Dendritic cell treated with granulocyte-macrophage colony-stimulating factor and Interleukin-4, amounts not matched to agents 40 ng/mL and 50 ng/mL, for 4 days (primary cell): ENCODE measurements at regions not wholly inside any gene's neighbourhood (a gene's known extent, or its start where the extent isn't known, plus 50 kb on each side); places are given as distances from the start of the nearest gene placed in this dataset.

ENCODE experiments used
- H3K27ac Mint-ChIP-seq: one replicate; pipeline ENCODE4 v1.8.0; 2022; ENCODE audit warnings: mild to moderate bottlenecking, mixed read lengths
- H3K27me3 Mint-ChIP-seq: one replicate; pipeline ENCODE4 v1.8.0; 2022; ENCODE audit warnings: mild to moderate bottlenecking, mixed read lengths
- H3K36me3 Mint-ChIP-seq: one replicate; pipeline ENCODE4 v1.8.0; 2022; ENCODE audit warnings: low read depth, mixed read lengths
- H3K4me1 Mint-ChIP-seq: one replicate; pipeline ENCODE4 v1.8.0; 2022; ENCODE audit warnings: low read depth, mixed read lengths
- H3K4me3 Mint-ChIP-seq: one replicate; pipeline ENCODE4 v1.8.0; 2022; ENCODE audit warnings: mild to moderate bottlenecking, moderate library complexity, mixed read lengths
- H3K9me3 Mint-ChIP-seq: one replicate; pipeline ENCODE4 v1.8.0; 2022; ENCODE audit warnings: mixed read lengths
- intact Hi-C: fragments of 100-400 bp; cut with micrococcal nuclease; formaldehyde crosslinking; loops from one replicate; pipeline ENCODE4 v1.15.0; 2022

GRCh38 chr2:181289698-181290097, 167.5 kb upstream of the ITGA4 start:
- Mint-ChIP-seq H3K27ac (no peak overlapping the region), H3K9me3 (no peaks in the 10 kb centered on the region), H3K4me3 (no peak overlapping the region), H3K4me1 (no peaks in the 10 kb centered on the region), H3K27me3 (no peaks in the 10 kb centered on the region), H3K36me3 (no peaks in the 10 kb centered on the region)
- intact Hi-C loops: no loop called here

- H3K27me3 Mint-ChIP-seq: no peaks in the 10 kb centered on the region
- H3K4me1 Mint-ChIP-seq: no peaks in the 10 kb centered on the region
- no peak overlapping the region for H3K4me3 Mint-ChIP-seq
- H3K36me3 Mint-ChIP-seq: no peaks in the 10 kb centered on the region
- intact Hi-C loops: no loop called here
- peaks cover 2% of the 10 kb centered on the region for H3K9me3 Mint-ChIP-seq
- H3K27ac Mint-ChIP-seq: no peak overlapping the region
Measured at GRCh38 chr2:181290182-181290581, 167.0 kb upstream of the ITGA4 start.

GRCh38 chr2:181294979-181295378, 162.2 kb upstream of the ITGA4 start:
- Mint-ChIP-seq H3K36me3 (no peaks in the 10 kb centered on the region), H3K9me3 (peaks cover 22% of the 10 kb centered on the region), H3K27me3 (no peaks in the 10 kb centered on the region), H3K27ac (no peak overlapping the region), H3K4me1 (no peaks in the 10 kb centered on the region), H3K4me3 (no peak overlapping the region)
- intact Hi-C loops: no loop called here

GRCh38 chr2:181300600-181301291, 156.4 kb upstream of the ITGA4 start:
- no peaks in the 10 kb centered on the region for H3K36me3 Mint-ChIP-seq
- H3K27me3 Mint-ChIP-seq: no peaks in the 10 kb centered on the region
- peaks cover 18% of the 10 kb centered on the region for H3K4me1 Mint-ChIP-seq
- H3K27ac Mint-ChIP-seq: no peak overlapping the region
- H3K4me3 Mint-ChIP-seq: no peak overlapping the region
- intact Hi-C loops: loop anchor here (5.0 to 10.0 kb wide), 3 partner anchors 48 to 414 kb away; no protein-coding TSS in a partner anchor
- H3K9me3 Mint-ChIP-seq: peaks cover 14% of the 10 kb centered on the region

- peaks cover 30% of the 10 kb centered on the region for H3K4me1 Mint-ChIP-seq
- H3K27me3 Mint-ChIP-seq: no peaks in the 10 kb centered on the region
- H3K36me3 Mint-ChIP-seq: no peaks in the 10 kb centered on the region
- no peak overlapping the region for H3K27ac Mint-ChIP-seq
- intact Hi-C loops: loop anchor here (5.0 to 10.0 kb wide), 3 partner anchors 52 to 411 kb away; no protein-coding TSS in a partner anchor
- no peaks in the 10 kb centered on the region for H3K9me3 Mint-ChIP-seq
- H3K4me3 Mint-ChIP-seq: no peak overlapping the region
Measured at GRCh38 chr2:181304011-181304844, 153.0 kb upstream of the ITGA4 start.

GRCh38 chr2:181305301-181306123, 151.7 kb upstream of the ITGA4 start:
- Mint-ChIP-seq H3K4me1 (peaks cover 35% of the 10 kb centered on the region), H3K27ac (peak overlapping the region; percentile 45), H3K36me3 (no peaks in the 10 kb centered on the region), H3K4me3 (no peak overlapping the region), H3K9me3 (no peaks in the 10 kb centered on the region), H3K27me3 (no peaks in the 10 kb centered on the region)
- intact Hi-C loops: loop anchor here (5.0 to 10.0 kb wide), 2 partner anchors 152 to 409 kb away; partner anchors contain the start of gene ITGA4

- Mint-ChIP-seq H3K4me1 (peaks cover 27% of the 10 kb centered on the region), H3K27me3 (no peaks in the 10 kb centered on the region), H3K9me3 (no peaks in the 10 kb centered on the region), H3K36me3 (no peaks in the 10 kb centered on the region), H3K4me3 (no peak overlapping the region), H3K27ac (no peak overlapping the region)
- intact Hi-C loops: loop anchor here (5.0 to 10.0 kb wide), 2 partner anchors 151 to 408 kb away; partner anchors contain the start of gene ITGA4
Measured at GRCh38 chr2:181306785-181307184, 150.4 kb upstream of the ITGA4 start.

GRCh38 chr2:181307203-181307991, 149.8 kb upstream of the ITGA4 start:
- intact Hi-C loops: loop anchor here (5.0 to 10.0 kb wide), 2 partner anchors 150 to 407 kb away; partner anchors contain the start of gene ITGA4
- Mint-ChIP-seq H3K27ac (no peak overlapping the region), H3K27me3 (no peaks in the 10 kb centered on the region), H3K36me3 (no peaks in the 10 kb centered on the region), H3K9me3 (no peaks in the 10 kb centered on the region), H3K4me3 (no peak overlapping the region), H3K4me1 (peaks cover 33% of the 10 kb centered on the region)

- Mint-ChIP-seq H3K36me3 (no peaks in the 10 kb centered on the region), H3K27me3 (no peaks in the 10 kb centered on the region), H3K4me1 (peaks cover 45% of the 10 kb centered on the region), H3K9me3 (no peaks in the 10 kb centered on the region), H3K4me3 (peak overlapping the region; percentile 39), H3K27ac (peak overlapping the region; percentile 70)
- intact Hi-C loops: loop anchor here (5.0 to 10.0 kb wide), 2 partner anchors 148 to 406 kb away; partner anchors contain the start of gene ITGA4
Measured at GRCh38 chr2:181308766-181309515, 148.2 kb upstream of the ITGA4 start.

- intact Hi-C loops: loop anchor here (5.0 to 10.0 kb wide), 2 partner anchors 148 to 405 kb away; partner anchors contain the start of gene ITGA4
- Mint-ChIP-seq H3K36me3 (no peaks in the 10 kb centered on the region), H3K4me1 (peaks cover 50% of the 10 kb centered on the region), H3K9me3 (no peaks in the 10 kb centered on the region), H3K4me3 (peak overlapping the region; percentile 39), H3K27me3 (no peaks in the 10 kb centered on the region), H3K27ac (peak overlapping the region; percentile 70)
Measured at GRCh38 chr2:181309586-181309985, 147.6 kb upstream of the ITGA4 start.

- Mint-ChIP-seq H3K4me1 (peaks cover 42% of the 10 kb centered on the region), H3K27ac (no peak overlapping the region), H3K27me3 (no peaks in the 10 kb centered on the region), H3K4me3 (no peak overlapping the region), H3K9me3 (no peaks in the 10 kb centered on the region), H3K36me3 (no peaks in the 10 kb centered on the region)
- intact Hi-C loops: no loop called here
Measured at GRCh38 chr2:181310967-181311366, 146.2 kb upstream of the ITGA4 start.

GRCh38 chr2:181311837-181312236, 145.3 kb upstream of the ITGA4 start:
- Mint-ChIP-seq H3K9me3 (no peaks in the 10 kb centered on the region), H3K27ac (peak overlapping the region; percentile 50), H3K27me3 (no peaks in the 10 kb centered on the region), H3K4me1 (peaks cover 42% of the 10 kb centered on the region), H3K4me3 (peak overlapping the region; percentile 59), H3K36me3 (no peaks in the 10 kb centered on the region)
- intact Hi-C loops: no loop called here
